HepG2 (cell line): ENCODE measurements at regions not wholly inside any gene's neighbourhood (a gene's known extent, or its start where the extent isn't known, plus 50 kb on each side); places are given as distances from the start of the nearest gene placed in this dataset.

Experiments
- ATAC-seq: fragments of 200-7000 bp; cut with Tn5 transposase; 3 replicates; pipeline ENCODE4 v1.9.1; 2020; ENCODE audit warnings: mild to moderate bottlenecking, moderate library complexity
- BruUV-seq: library from RNA; stranded (reverse); fragments of 400-500 nt; replicated peaks from 2 replicates; lab custom pipeline; 2021; lab: Mats Ljungman, UMichigan
- CTCF ChIA-PET: fragments of 300-600 bp; formaldehyde crosslinking; extraction: SDS; loops from one replicate; lab custom pipeline; 2021; ENCODE audit warnings: low total read pairs, inconsistent platforms, low intra/inter-chr PET ratio; lab: Yijun Ruan, JAX
- POLR2A ChIA-PET: fragments of 350-600 bp; sonication (Branson Sonifier 250); formaldehyde crosslinking; loops from one replicate; lab custom pipeline; 2020; ENCODE audit warnings: antibody characterized with exemption, inconsistent platforms; lab: Yijun Ruan, JAX
- DNase-seq: peaks from one replicate; pipeline ENCODE4 v3.0.0-alpha.2; 2015; ENCODE audit warnings: low spot score
- FAIRE-seq: peaks from 3 replicates; lab custom pipeline; 2011; peaks lifted over from hg19 to GRCh38; lab: Jason Lieb, UNC
- H2AFZ ChIP-seq: one replicate; pipeline ENCODE4 v1.6.1; 2011; ENCODE audit warnings: low read length, inconsistent platforms
- H3K27ac ChIP-seq: fragments of 300-600 bp; 3 replicates; pipeline ENCODE4 v1.8.0; 2011; ENCODE audit warnings: mixed run types, mild to moderate bottlenecking, mixed read lengths, low read length, inconsistent platforms; ENCODE audit not compliant: insufficient read depth; ENCODE audit errors: extremely low read length
- H3K27me3 ChIP-seq, 2 experiments: fragments of 200-600 bp in 1 of 2; 2 replicates in 1 of 2; 3 replicates in 1 of 2; pipeline versions ENCODE4 v1.6.0 to v1.8.0; 2011; ENCODE audit warnings: low read length in 2 of 2, mild to moderate bottlenecking in 2 of 2, moderate library complexity in 2 of 2, inconsistent platforms in 1 of 2; ENCODE audit not compliant: insufficient read depth in 2 of 2, control insufficient read depth in 1 of 2
- H3K36me3 ChIP-seq, 2 experiments: fragments of 200-600 bp in 1 of 2; replicated peaks in 1 of 2; 2 replicates in 1 of 2; 3 replicates in 1 of 2; pipeline versions ENCODE4 v1.5.1 to v1.8.0; 2011; ENCODE audit warnings: low read length in 2 of 2, inconsistent platforms in 1 of 2; ENCODE audit not compliant: insufficient read depth in 2 of 2, control insufficient read depth in 1 of 2
- H3K4me1 ChIP-seq: 2 replicates; pipeline ENCODE4 v1.5.1; 2012; ENCODE audit warnings: low read length, inconsistent platforms; ENCODE audit not compliant: insufficient read depth
- H3K4me2 ChIP-seq: 2 replicates; pipeline ENCODE4 v1.6.0; 2011; ENCODE audit warnings: low read depth, low read length, inconsistent platforms
- H3K4me3 ChIP-seq, 3 experiments: fragments of 200-600 bp in 1 of 3; sonication (generic), shearing (Covaris generic) in 1 of 3; replicated peaks in 1 of 3; 2 replicates each; pipeline ENCODE4 v1.5.1; 2011 to 2016; ENCODE audit warnings: low read length in 3 of 3, inconsistent platforms in 2 of 3, low read depth in 2 of 3, mild to moderate bottlenecking in 2 of 3, control low read depth in 1 of 3, mixed read lengths in 1 of 3; ENCODE audit not compliant: insufficient read depth in 1 of 3
- H3K79me2 ChIP-seq: one replicate; pipeline ENCODE4 v1.6.1; 2011; ENCODE audit warnings: low read length, inconsistent platforms; ENCODE audit not compliant: insufficient read depth
- H3K9ac ChIP-seq: 2 replicates; pipeline ENCODE4 v1.6.0; 2011; ENCODE audit warnings: mild to moderate bottlenecking, low read depth, low read length, inconsistent platforms; ENCODE audit not compliant: insufficient read depth
- H3K9me3 ChIP-seq: 2 replicates; pipeline ENCODE4 v1.5.1; 2012; ENCODE audit warnings: mild to moderate bottlenecking, low read length
- H4K20me1 ChIP-seq: 2 replicates; pipeline ENCODE4 v1.6.0; 2011; ENCODE audit warnings: inconsistent platforms, mild to moderate bottlenecking, low read length, moderate library complexity; ENCODE audit not compliant: insufficient read depth
- NONO ChIP-seq, 2 experiments: fragments of 450-650 bp in 1 of 2; sonication (generic) in 1 of 2; formaldehyde crosslinking in 1 of 2; IDR thresholded peaks in 1 of 2; conservative IDR thresholded peaks in 1 of 2; 2 replicates each; pipeline versions ENCODE4 v1.6.1 to v1.8.0; 2017 to 2022; ENCODE audit warnings: mild to moderate bottlenecking in 1 of 2, missing genetic modification reagents in 1 of 2, moderate library complexity in 1 of 2
- PRDM4 ChIP-seq: sonication (generic); formaldehyde crosslinking; IDR thresholded peaks from 2 replicates; pipeline ENCODE4 v1.9.0; 2021; ENCODE audit warnings: missing genetic modification reagents, borderline replicate concordance
- ZBTB38 ChIP-seq: sonication (generic); formaldehyde crosslinking; IDR thresholded peaks from 2 replicates; pipeline ENCODE4 v1.5.1; 2020; ENCODE audit warnings: mild to moderate bottlenecking, missing genetic modification reagents
- ZMAT5 ChIP-seq: sonication (generic); formaldehyde crosslinking; IDR thresholded peaks from 2 replicates; pipeline ENCODE4 v1.5.0; 2020; ENCODE audit warnings: mild to moderate bottlenecking, low read depth, missing genetic modification reagents, borderline replicate concordance
- ZNF232 ChIP-seq: sonication (generic); formaldehyde crosslinking; IDR thresholded peaks from 2 replicates; pipeline ENCODE4 v1.4.0; 2020; ENCODE audit warnings: missing genetic modification reagents, borderline replicate concordance
- WGBS: methylation state at CpG from one replicate; pipeline ENCODE4 v1.1.6; 2017; ENCODE audit warnings: low lambda C conversion rate; 5-methylcytosine and 5-hydroxymethylcytosine counted together
- in situ Hi-C: cut with HindIII; loops from 2 replicates; pipeline ENCODE4 v1.10.0; 2017; ENCODE audit warnings: low pct_unique_long_range_greater_than_20kb; ENCODE audit not compliant: extremely low pct_ligation_motif_present
- intact Hi-C: fragments of 100-400 bp; cut with micrococcal nuclease; formaldehyde crosslinking; loops from one replicate; pipeline ENCODE4 v1.10.0; 2022; ENCODE audit not compliant: unreplicated experiment

GRCh38 chr14:56745097-56745496 lies 65.2 kb downstream of the OTX2 start:
- intact Hi-C loops, result no loop called here
- WGBS, result 4% methylated on average over 4 of the region's 4 CpGs
- H3K9me3 ChIP-seq, result no peaks in the 10 kb centered on the region
- no TSS peak for BruUV-seq
- no peak overlapping the region for H3K9ac ChIP-seq
- no peak for FAIRE-seq
- no peaks in the 10 kb centered on the region for H4K20me1 ChIP-seq
- no peak overlapping the region for H2AFZ ChIP-seq
- no peak for ATAC-seq
- ChIA-PET POLR2A (no interaction called here), CTCF (no interaction called here)
- H3K4me1 ChIP-seq, result peaks cover 5% of the 10 kb centered on the region; the same call in 1 of the 2 replicates
- no peaks in the 10 kb centered on the region for H3K36me3 ChIP-seq
- DNase-seq, result no peak
- no peaks in the 10 kb centered on the region for H3K79me2 ChIP-seq
- H3K27ac ChIP-seq, result no peak overlapping the region
- H3K27me3 ChIP-seq, result no peaks in the 10 kb centered on the region
- in situ Hi-C loops, result no loop called here
- H3K4me2 ChIP-seq, result no peak overlapping the region
- TF ChIP-seq PRDM4 (CRISPR knock-in tag) (no peak), ZBTB38 (CRISPR knock-in tag) (no peak), ZMAT5 (CRISPR knock-in tag) (no peak)
- no peak overlapping the region for H3K4me3 ChIP-seq

GRCh38 chr14:56744016-56744415 lies 66.3 kb downstream of the OTX2 start:
- Histone ChIP-seq H3K4me2 (no peak overlapping the region), H3K79me2 (no peaks in the 10 kb centered on the region), H3K4me1 (peaks cover 5% of the 10 kb centered on the region; the same call in 1 of the 2 replicates), H3K4me3 (no peak overlapping the region), H3K27me3 (no peaks in the 10 kb centered on the region), H2AFZ (no peak overlapping the region), H3K9ac (no peak overlapping the region), H3K36me3 (no peaks in the 10 kb centered on the region), H4K20me1 (no peaks in the 10 kb centered on the region), H3K27ac (no peak overlapping the region), H3K9me3 (no peaks in the 10 kb centered on the region)
- DNase-seq, result no peak
- no peak for FAIRE-seq
- intact Hi-C loops, result no loop called here
- POLR2A ChIA-PET, result no interaction called here
- BruUV-seq, result no TSS peak
- CTCF ChIA-PET, result no interaction called here
- no peak for ATAC-seq
- WGBS, result 4% methylated on average over 3 of the region's 3 CpGs
- in situ Hi-C loops, result no loop called here
- TF ChIP-seq ZNF232 (CRISPR knock-in tag) (no peak), NONO (IDR thresholded peaks at IDR 0.05) (no peak), NONO (CRISPR knock-in tag; conservative IDR thresholded peaks at IDR 0.05) (no peak)
